Lung (tissue), 11 donors: ENCODE measurements at regions not wholly inside any gene's neighbourhood (a gene's known extent, or its start where the extent isn't known, plus 50 kb on each side); places are given as distances from the start of the nearest gene placed in this dataset.

Experiments used
- ATAC-seq: fragments of 200-7000 bp; cut with Tn5 transposase; one replicate; pipeline ENCODE4 v1.9.1; 2020; ENCODE audit warnings: moderate number of reproducible peaks; ENCODE audit not compliant: insufficient read depth, low FRiP score
- DNase-seq, 3 donors: peaks; one replicate each; pipeline ENCODE4 v3.0.0-alpha.2; 2013 to 2017
- H3K27ac ChIP-seq, 2 donors: one replicate each; pipeline ENCODE4 v1.5.1; 2013; ENCODE audit warnings: mild to moderate bottlenecking in 2 of 2, moderate library complexity in 2 of 2, control low read depth in 1 of 2, inconsistent platforms in 1 of 2, low read depth in 1 of 2, low read length in 1 of 2
- H3K27me3 ChIP-seq, 3 donors: one replicate each; pipeline ENCODE4 v1.5.1; 2013; ENCODE audit warnings: low read length in 2 of 3; ENCODE audit not compliant: control insufficient read depth in 3 of 3, insufficient read depth in 3 of 3
- H3K36me3 ChIP-seq, 4 donors: one replicate each; pipeline ENCODE4 v1.5.1; 2013; ENCODE audit warnings: low read length in 4 of 4, mild to moderate bottlenecking in 1 of 4, moderate library complexity in 1 of 4; ENCODE audit not compliant: control insufficient read depth in 4 of 4, insufficient read depth in 4 of 4
- H3K4me1 ChIP-seq, 5 donors: one replicate each; pipeline ENCODE4 v1.5.1; 2013; ENCODE audit warnings: low read length in 5 of 5, mild to moderate bottlenecking in 2 of 5, moderate library complexity in 1 of 5; ENCODE audit not compliant: control insufficient read depth in 5 of 5, insufficient read depth in 5 of 5
- H3K4me3 ChIP-seq: one replicate; pipeline ENCODE4 v1.5.1; 2013; ENCODE audit warnings: mild to moderate bottlenecking, control low read depth, moderate library complexity
- H3K9ac ChIP-seq, 2 donors: one replicate each; pipeline ENCODE4 v1.5.1; 2013; ENCODE audit warnings: low read length in 2 of 2, control low read depth in 1 of 2; ENCODE audit not compliant: insufficient read depth in 1 of 2
- H3K9me3 ChIP-seq, 4 donors: one replicate each; pipeline ENCODE4 v1.5.1; 2013; ENCODE audit warnings: low read length in 3 of 4, mild to moderate bottlenecking in 1 of 4, moderate library complexity in 1 of 4; ENCODE audit not compliant: control insufficient read depth in 4 of 4, insufficient read depth in 3 of 4
- WGBS, 2 donors: extraction: QIAGEN DNeasy Blood & Tissue Kit; methylation state at CpG; one replicate each; pipeline ENCODE4 v1.1.7; 2013; 5-methylcytosine and 5-hydroxymethylcytosine counted together
- TF ChIP-seq, protein P1 (sequence below): IDR thresholded peaks from 2 replicates; pipeline ENCODE4 v1.5.1; 2012; ENCODE audit warnings: mild to moderate bottlenecking; ENCODE audit errors: control extremely low read depth, extremely low read depth
- donor health status: control.
- donor health status: control.
- donor health status: Bipolar disorder and iron deficiency.
- donor health status: healthy.
- donor health status: DM: yes; HTN: yes; CAD: no.

DNA sequence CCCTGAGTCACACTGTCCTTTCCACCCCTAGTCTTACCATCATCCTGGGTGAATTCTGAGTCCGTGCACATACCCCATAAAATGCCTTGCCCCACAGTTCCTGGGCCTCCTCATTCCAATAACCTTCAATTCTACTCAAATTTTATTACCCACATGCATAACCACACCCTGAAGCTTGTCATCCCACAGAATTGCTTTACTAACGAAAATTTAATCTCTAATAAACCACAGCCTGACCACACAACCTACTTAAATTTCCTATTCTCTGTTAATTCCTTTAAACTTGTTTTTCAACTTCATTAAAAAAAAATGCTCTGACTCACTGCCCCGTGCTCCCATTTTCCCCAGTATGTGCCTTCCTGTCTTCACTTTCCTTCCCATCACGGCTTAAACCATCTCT is 205.9 kb downstream of the PHLDA1 start:
- H3K9ac ChIP-seq = no peak overlapping the region
- no peak overlapping the region for H3K4me3 ChIP-seq
- no peak for DNase-seq
- no peaks in the 10 kb centered on the region for H3K36me3 ChIP-seq
- no peaks in the 10 kb centered on the region for H3K27me3 ChIP-seq
- no peak overlapping the region for H3K27ac ChIP-seq
- TF ChIP-seq, protein P1, sequence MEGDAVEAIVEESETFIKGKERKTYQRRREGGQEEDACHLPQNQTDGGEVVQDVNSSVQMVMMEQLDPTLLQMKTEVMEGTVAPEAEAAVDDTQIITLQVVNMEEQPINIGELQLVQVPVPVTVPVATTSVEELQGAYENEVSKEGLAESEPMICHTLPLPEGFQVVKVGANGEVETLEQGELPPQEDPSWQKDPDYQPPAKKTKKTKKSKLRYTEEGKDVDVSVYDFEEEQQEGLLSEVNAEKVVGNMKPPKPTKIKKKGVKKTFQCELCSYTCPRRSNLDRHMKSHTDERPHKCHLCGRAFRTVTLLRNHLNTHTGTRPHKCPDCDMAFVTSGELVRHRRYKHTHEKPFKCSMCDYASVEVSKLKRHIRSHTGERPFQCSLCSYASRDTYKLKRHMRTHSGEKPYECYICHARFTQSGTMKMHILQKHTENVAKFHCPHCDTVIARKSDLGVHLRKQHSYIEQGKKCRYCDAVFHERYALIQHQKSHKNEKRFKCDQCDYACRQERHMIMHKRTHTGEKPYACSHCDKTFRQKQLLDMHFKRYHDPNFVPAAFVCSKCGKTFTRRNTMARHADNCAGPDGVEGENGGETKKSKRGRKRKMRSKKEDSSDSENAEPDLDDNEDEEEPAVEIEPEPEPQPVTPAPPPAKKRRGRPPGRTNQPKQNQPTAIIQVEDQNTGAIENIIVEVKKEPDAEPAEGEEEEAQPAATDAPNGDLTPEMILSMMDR = no peak
- H3K4me1 ChIP-seq = peaks cover 0 to 19% (median 8%) of the 10 kb centered on the region in 5 donors
- no peaks in the 10 kb centered on the region for H3K9me3 ChIP-seq
- 56 to 60% methylated on average over 4 of the region's 4 CpGs for WGBS, 2 donors
- ATAC-seq = no peak

DNA sequence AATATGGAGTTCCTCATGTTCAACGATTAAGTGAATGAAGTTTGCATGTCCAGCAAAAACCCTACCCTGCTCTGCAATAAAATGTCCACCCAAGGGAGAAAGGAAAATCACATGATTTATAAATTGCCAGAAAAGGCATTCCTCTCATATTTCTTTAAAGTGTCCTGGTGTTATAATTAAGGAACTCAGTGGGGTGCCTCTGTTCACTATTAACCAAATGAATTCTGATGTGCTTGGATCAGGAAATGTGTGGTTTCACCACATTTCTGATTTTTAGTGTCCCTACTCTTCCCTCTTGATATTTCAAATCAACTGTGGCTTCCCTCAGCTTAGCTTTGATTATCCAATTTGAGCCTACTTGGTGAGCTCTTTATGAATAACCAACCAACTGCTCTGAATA is 208.1 kb downstream of the PHLDA1 start:
- WGBS, 2 donors = 97 to 100% methylated on average over 1 of the region's 1 CpG
- no peak overlapping the region for H3K9ac ChIP-seq
- ATAC-seq = no peak
- no peak for DNase-seq
- H3K4me3 ChIP-seq = no peak overlapping the region
- peaks cover 0 to 24% (median 8%) of the 10 kb centered on the region in 5 donors for H3K4me1 ChIP-seq
- no peaks in the 10 kb centered on the region for H3K9me3 ChIP-seq
- TF ChIP-seq, protein P1 = no peak
- H3K27me3 ChIP-seq = no peaks in the 10 kb centered on the region
- no peaks in the 10 kb centered on the region for H3K36me3 ChIP-seq
- H3K27ac ChIP-seq = no peak overlapping the region

DNA sequence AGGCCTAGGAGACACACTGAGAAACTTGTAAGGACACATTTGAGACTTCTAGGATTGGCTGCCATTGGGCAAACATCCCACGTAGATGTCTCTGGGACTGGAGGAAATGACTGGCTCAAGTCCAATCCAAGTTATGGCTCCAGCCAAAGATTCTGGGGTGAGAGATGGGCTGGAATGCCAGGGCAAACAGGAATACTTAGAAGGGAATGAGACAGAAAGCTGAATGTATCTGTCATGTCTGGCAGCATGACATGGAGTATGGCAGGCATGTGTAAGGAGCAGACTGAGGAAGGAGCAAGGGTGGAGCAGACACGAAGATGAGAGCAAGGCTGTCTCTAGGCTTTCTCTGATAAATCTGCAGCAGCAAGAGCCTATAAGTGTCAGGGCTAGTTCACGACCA is 209.2 kb downstream of the PHLDA1 start:
- H3K27me3 ChIP-seq = no peaks in the 10 kb centered on the region
- ATAC-seq = no peak
- no peaks in the 10 kb centered on the region for H3K9me3 ChIP-seq
- DNase-seq = no peak
- TF ChIP-seq, protein P1 = no peak
- H3K36me3 ChIP-seq = no peaks in the 10 kb centered on the region
- no peak overlapping the region for H3K4me3 ChIP-seq
- H3K4me1 ChIP-seq = peaks cover 0 to 24% (median 8%) of the 10 kb centered on the region in 5 donors
- 74 to 76% methylated on average over 3 of the region's 3 CpGs for WGBS, 2 donors
- H3K27ac ChIP-seq = no peak overlapping the region
- no peak overlapping the region for H3K9ac ChIP-seq
